ENCODE measurements at regions not wholly inside any gene's neighbourhood (a gene's known extent, or its start where the extent isn't known, plus 50 kb on each side); places are given as distances from the start of the nearest gene placed in this dataset.

DNA sequence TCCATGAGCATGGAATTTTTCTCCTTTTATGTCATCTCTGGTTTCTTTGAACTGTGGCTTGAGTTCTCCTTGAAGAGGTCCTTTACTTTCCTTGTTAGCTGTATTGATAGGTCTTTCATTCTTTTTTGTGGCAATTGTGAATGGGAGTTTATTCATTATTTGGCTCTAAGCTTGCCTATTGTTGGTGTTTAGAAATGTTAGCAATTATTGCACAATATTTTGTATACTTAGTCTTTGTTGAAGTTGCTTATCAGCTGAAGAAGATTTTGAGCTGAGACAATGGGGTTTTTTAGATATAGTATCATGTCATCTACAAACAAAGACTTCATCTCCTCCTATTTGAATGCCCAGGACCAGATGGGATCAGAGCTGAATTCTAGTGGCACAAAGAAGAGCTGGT lies 1143.8 kb downstream of the XPNPEP1 start:
- peaks cover 10% of the 10 kb centered on the region for H3K9me3 Mint-ChIP-seq
- no peak for ATAC-seq

DNA sequence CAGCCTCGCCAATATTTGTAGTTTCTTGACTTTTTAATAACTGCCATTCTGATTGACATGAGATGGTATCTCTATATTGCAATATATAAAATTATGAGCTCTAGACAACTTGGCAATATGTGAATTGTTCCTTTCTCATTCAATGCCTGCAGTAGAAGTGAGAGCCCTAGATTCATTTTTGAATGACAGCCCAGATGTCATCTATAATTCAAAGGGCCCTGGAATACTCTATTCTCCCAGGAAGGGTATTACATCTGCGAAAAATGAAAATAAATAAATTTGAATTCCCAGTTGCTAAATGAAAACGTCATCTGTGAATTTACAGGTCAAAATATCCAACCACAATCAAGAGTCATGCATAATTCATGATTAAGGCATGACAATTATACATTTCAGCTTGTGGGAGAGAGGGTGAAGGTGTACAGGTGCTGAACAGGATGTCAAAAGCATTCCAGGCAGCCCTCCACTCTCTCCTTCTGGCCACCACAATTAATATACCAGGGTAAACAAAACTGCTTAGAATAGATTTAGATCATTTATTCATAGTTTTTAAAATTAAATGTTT lies 1147.3 kb downstream of the XPNPEP1 start:
- ChIA-PET CTCF (no interaction called here), POLR2A (no interaction called here)
- Mint-ChIP-seq H3K27ac (no peak overlapping the region), H3K27me3 (ENCODE audit: low read depth) (no peaks in the 10 kb centered on the region), H3K4me3 (no peak overlapping the region), H3K9me3 (no peaks in the 10 kb centered on the region), H3K36me3 (no peaks in the 10 kb centered on the region), H3K4me1 (no peaks in the 10 kb centered on the region)
- no peak for DNase-seq (ENCODE audit: low spot score)
- ATAC-seq, result no peak
- no peak for TF ChIP-seq KAT7 (CRISPR knock-in tag; IDR thresholded peaks at IDR 0.05; ENCODE audit: borderline replicate concordance)
- TF ChIP-seq ZNF121 (CRISPR knock-in tag; IDR thresholded peaks at IDR 0.05), result no peak
- no peak for TF ChIP-seq ATF1 (CRISPR knock-in tag; IDR thresholded peaks at IDR 0.05)
- no peak for TF ChIP-seq EMX1 (CRISPR knock-in tag; IDR thresholded peaks at IDR 0.05)
- no peak for TF ChIP-seq SOX15 (CRISPR knock-in tag; IDR thresholded peaks at IDR 0.05)
- TF ChIP-seq CREM (CRISPR knock-in tag; IDR thresholded peaks at IDR 0.05), result no peak
- TF ChIP-seq, protein P1, sequence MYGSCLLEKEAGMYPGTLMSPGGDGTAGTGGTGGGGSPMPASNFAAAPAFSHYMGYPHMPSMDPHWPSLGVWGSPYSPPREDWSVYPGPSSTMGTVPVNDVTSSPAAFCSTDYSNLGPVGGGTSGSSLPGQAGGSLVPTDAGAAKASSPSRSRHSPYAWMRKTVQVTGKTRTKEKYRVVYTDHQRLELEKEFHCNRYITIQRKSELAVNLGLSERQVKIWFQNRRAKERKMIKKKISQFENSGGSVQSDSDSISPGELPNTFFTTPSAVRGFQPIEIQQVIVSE (CRISPR knock-in tag; IDR thresholded peaks at IDR 0.05; ENCODE audit: borderline replicate concordance), result no peak
- no peak for TF ChIP-seq TEAD4 (CRISPR knock-in tag; IDR thresholded peaks at IDR 0.05)
- TF ChIP-seq, protein P2, sequence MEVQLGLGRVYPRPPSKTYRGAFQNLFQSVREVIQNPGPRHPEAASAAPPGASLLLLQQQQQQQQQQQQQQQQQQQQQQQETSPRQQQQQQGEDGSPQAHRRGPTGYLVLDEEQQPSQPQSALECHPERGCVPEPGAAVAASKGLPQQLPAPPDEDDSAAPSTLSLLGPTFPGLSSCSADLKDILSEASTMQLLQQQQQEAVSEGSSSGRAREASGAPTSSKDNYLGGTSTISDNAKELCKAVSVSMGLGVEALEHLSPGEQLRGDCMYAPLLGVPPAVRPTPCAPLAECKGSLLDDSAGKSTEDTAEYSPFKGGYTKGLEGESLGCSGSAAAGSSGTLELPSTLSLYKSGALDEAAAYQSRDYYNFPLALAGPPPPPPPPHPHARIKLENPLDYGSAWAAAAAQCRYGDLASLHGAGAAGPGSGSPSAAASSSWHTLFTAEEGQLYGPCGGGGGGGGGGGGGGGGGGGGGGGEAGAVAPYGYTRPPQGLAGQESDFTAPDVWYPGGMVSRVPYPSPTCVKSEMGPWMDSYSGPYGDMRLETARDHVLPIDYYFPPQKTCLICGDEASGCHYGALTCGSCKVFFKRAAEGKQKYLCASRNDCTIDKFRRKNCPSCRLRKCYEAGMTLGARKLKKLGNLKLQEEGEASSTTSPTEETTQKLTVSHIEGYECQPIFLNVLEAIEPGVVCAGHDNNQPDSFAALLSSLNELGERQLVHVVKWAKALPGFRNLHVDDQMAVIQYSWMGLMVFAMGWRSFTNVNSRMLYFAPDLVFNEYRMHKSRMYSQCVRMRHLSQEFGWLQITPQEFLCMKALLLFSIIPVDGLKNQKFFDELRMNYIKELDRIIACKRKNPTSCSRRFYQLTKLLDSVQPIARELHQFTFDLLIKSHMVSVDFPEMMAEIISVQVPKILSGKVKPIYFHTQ (CRISPR knock-in tag; IDR thresholded peaks at IDR 0.05), result no peak

More for the DNA sequence above, 1143.8 kb downstream of the XPNPEP1 start:
- TF ChIP-seq, protein P3, sequence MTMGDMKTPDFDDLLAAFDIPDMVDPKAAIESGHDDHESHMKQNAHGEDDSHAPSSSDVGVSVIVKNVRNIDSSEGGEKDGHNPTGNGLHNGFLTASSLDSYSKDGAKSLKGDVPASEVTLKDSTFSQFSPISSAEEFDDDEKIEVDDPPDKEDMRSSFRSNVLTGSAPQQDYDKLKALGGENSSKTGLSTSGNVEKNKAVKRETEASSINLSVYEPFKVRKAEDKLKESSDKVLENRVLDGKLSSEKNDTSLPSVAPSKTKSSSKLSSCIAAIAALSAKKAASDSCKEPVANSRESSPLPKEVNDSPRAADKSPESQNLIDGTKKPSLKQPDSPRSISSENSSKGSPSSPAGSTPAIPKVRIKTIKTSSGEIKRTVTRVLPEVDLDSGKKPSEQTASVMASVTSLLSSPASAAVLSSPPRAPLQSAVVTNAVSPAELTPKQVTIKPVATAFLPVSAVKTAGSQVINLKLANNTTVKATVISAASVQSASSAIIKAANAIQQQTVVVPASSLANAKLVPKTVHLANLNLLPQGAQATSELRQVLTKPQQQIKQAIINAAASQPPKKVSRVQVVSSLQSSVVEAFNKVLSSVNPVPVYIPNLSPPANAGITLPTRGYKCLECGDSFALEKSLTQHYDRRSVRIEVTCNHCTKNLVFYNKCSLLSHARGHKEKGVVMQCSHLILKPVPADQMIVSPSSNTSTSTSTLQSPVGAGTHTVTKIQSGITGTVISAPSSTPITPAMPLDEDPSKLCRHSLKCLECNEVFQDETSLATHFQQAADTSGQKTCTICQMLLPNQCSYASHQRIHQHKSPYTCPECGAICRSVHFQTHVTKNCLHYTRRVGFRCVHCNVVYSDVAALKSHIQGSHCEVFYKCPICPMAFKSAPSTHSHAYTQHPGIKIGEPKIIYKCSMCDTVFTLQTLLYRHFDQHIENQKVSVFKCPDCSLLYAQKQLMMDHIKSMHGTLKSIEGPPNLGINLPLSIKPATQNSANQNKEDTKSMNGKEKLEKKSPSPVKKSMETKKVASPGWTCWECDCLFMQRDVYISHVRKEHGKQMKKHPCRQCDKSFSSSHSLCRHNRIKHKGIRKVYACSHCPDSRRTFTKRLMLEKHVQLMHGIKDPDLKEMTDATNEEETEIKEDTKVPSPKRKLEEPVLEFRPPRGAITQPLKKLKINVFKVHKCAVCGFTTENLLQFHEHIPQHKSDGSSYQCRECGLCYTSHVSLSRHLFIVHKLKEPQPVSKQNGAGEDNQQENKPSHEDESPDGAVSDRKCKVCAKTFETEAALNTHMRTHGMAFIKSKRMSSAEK (CRISPR knock-in tag; IDR thresholded peaks at IDR 0.05; ENCODE audit: borderline replicate concordance), result no peak
- TF ChIP-seq, protein P4, sequence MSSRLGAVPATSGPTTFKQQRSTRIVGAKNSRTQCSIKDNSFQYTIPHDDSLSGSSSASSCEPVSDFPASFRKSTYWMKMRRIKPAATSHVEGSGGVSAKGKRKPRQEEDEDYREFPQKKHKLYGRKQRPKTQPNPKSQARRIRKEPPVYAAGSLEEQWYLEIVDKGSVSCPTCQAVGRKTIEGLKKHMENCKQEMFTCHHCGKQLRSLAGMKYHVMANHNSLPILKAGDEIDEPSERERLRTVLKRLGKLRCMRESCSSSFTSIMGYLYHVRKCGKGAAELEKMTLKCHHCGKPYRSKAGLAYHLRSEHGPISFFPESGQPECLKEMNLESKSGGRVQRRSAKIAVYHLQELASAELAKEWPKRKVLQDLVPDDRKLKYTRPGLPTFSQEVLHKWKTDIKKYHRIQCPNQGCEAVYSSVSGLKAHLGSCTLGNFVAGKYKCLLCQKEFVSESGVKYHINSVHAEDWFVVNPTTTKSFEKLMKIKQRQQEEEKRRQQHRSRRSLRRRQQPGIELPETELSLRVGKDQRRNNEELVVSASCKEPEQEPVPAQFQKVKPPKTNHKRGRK (CRISPR knock-in tag; IDR thresholded peaks at IDR 0.05; ENCODE audit: borderline replicate concordance), result no peak
- TF ChIP-seq MYBL2 (CRISPR knock-in tag; IDR thresholded peaks at IDR 0.05) (no peak), SP1 (CRISPR knock-in tag; conservative IDR thresholded peaks at IDR 0.05) (no peak), HMGA2 (CRISPR knock-in tag; IDR thresholded peaks at IDR 0.05) (no peak), IRF2 (CRISPR knock-in tag; IDR thresholded peaks at IDR 0.05; ENCODE audit: borderline replicate concordance, low read depth) (no peak), GTF2I (CRISPR knock-in tag; conservative IDR thresholded peaks at IDR 0.05) (no peak), TEAD4 (CRISPR knock-in tag; IDR thresholded peaks at IDR 0.05) (no peak), KAT7 (CRISPR knock-in tag; IDR thresholded peaks at IDR 0.05; ENCODE audit: borderline replicate concordance) (no peak), ATF1 (CRISPR knock-in tag; IDR thresholded peaks at IDR 0.05) (no peak), NR2C2 (CRISPR knock-in tag; IDR thresholded peaks at IDR 0.05) (no peak), TCF7 (CRISPR knock-in tag; IDR thresholded peaks at IDR 0.05; ENCODE audit: low read depth) (no peak), NFATC4 (CRISPR knock-in tag; IDR thresholded peaks at IDR 0.05) (no peak)
- TF ChIP-seq, protein P5, sequence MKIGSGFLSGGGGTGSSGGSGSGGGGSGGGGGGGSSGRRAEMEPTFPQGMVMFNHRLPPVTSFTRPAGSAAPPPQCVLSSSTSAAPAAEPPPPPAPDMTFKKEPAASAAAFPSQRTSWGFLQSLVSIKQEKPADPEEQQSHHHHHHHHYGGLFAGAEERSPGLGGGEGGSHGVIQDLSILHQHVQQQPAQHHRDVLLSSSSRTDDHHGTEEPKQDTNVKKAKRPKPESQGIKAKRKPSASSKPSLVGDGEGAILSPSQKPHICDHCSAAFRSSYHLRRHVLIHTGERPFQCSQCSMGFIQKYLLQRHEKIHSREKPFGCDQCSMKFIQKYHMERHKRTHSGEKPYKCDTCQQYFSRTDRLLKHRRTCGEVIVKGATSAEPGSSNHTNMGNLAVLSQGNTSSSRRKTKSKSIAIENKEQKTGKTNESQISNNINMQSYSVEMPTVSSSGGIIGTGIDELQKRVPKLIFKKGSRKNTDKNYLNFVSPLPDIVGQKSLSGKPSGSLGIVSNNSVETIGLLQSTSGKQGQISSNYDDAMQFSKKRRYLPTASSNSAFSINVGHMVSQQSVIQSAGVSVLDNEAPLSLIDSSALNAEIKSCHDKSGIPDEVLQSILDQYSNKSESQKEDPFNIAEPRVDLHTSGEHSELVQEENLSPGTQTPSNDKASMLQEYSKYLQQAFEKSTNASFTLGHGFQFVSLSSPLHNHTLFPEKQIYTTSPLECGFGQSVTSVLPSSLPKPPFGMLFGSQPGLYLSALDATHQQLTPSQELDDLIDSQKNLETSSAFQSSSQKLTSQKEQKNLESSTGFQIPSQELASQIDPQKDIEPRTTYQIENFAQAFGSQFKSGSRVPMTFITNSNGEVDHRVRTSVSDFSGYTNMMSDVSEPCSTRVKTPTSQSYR (CRISPR knock-in tag; IDR thresholded peaks at IDR 0.05), result no peak
- TF ChIP-seq, protein P6, sequence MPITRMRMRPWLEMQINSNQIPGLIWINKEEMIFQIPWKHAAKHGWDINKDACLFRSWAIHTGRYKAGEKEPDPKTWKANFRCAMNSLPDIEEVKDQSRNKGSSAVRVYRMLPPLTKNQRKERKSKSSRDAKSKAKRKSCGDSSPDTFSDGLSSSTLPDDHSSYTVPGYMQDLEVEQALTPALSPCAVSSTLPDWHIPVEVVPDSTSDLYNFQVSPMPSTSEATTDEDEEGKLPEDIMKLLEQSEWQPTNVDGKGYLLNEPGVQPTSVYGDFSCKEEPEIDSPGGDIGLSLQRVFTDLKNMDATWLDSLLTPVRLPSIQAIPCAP (CRISPR knock-in tag; IDR thresholded peaks at IDR 0.05), result no peak
- peaks cover 9% of the 10 kb centered on the region for H3K36me3 Mint-ChIP-seq
- H3K27me3 Mint-ChIP-seq (ENCODE audit: low read depth), result peaks cover 22% of the 10 kb centered on the region
- no peak overlapping the region for H3K27ac Mint-ChIP-seq
- H3K4me1 Mint-ChIP-seq, result no peaks in the 10 kb centered on the region
- no peak for DNase-seq (ENCODE audit: low spot score)
- POLR2A ChIA-PET, result no interaction called here
- CTCF ChIA-PET, result no interaction called here
- no peak overlapping the region for H3K4me3 Mint-ChIP-seq

All from WTC11 (cell line).